ENCODE measurements at regions not wholly inside any gene's neighbourhood (a gene's known extent, or its start where the extent isn't known, plus 50 kb on each side); places are given as distances from the start of the nearest gene placed in this dataset.

DNA sequence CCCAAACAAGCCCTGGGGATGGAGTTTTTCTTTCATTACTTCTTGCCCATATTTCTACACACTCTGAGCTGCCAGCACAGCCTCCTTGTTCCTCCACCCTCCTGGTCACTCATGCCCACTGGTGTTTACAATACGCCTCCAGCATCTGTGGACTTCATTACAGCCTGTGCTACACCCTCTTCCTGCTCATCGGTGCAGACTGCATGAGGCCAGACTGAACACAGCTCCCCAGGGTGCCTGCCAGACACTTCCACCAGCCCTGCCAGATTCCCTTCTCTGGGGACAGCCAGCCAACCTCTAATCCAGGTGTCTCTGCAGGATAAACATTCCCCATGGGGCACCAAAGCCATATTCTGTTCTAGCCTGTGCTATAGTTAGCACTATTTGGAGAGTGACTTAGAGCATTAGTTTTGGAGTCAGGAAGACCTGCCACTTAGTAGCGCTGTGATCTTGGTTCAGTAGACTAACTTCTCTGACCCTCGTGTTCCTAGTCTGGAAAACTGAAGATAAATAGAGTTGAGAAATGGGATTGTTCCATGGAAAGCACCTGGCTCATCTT, 163.8 kb upstream of the KLF4 start:
- DNase-seq (ENCODE audit: low read depth, low spot score) = no peak
- TF ChIP-seq SUZ12 (IDR thresholded peaks at IDR 0.05; ENCODE audit: extremely low read depth, insufficient read depth, insufficient read length) = no peak
- TF ChIP-seq YY1 (IDR thresholded peaks at IDR 0.05; ENCODE audit: insufficient read depth, insufficient read length) = no peak
- TF ChIP-seq ZNF274 (IDR thresholded peaks at IDR 0.05; ENCODE audit: low read depth, low read length) = no peak

DNA sequence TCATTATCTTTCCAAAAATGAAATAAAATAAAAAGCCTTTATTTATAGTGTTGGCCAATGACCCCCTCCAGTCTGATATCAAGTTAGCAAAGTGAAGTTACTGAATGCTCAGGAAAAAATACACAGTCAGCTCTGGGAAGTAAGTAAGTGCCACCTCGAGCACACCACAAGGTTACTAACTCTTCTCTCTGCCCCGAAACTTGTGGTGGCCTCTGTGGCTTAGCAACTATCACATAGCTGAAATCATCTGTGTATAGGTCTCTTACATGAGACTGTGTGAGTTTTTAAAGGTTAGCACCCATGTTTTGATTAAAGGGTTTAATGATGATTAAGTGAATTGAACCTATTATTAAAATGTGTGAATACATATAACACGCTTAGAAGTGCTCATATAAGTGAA, 161.4 kb upstream of the KLF4 start:
- Histone ChIP-seq H3K36me3 (ENCODE audit: insufficient read depth, insufficient read length, low read length) (no peaks in the 10 kb centered on the region), H3K9ac (ENCODE audit: insufficient read length, low read depth) (no peak overlapping the region), H3K4me1 (ENCODE audit: insufficient read depth, insufficient read length) (peaks cover 4% of the 10 kb centered on the region), H3K9me3 (ENCODE audit: insufficient read depth, low read length) (no peaks in the 10 kb centered on the region), H3K4me3 (ENCODE audit: insufficient read length, low read depth) (no peak overlapping the region), H3K27me3 (ENCODE audit: insufficient read depth, insufficient read length) (no peaks in the 10 kb centered on the region)
- TF ChIP-seq ZNF274 (IDR thresholded peaks at IDR 0.05; ENCODE audit: low read depth, low read length) = no peak
- no peak for TF ChIP-seq YY1 (IDR thresholded peaks at IDR 0.05; ENCODE audit: insufficient read depth, insufficient read length)
- no peak for TF ChIP-seq SUZ12 (IDR thresholded peaks at IDR 0.05; ENCODE audit: extremely low read depth, insufficient read depth, insufficient read length)
- no peak for DNase-seq (ENCODE audit: low read depth, low spot score)

More for the DNA sequence above, 163.8 kb upstream of the KLF4 start:
- Histone ChIP-seq H3K9ac (ENCODE audit: insufficient read length, low read depth) (no peak overlapping the region), H3K4me1 (ENCODE audit: insufficient read depth, insufficient read length) (peaks cover 4% of the 10 kb centered on the region), H3K9me3 (ENCODE audit: insufficient read depth, low read length) (no peaks in the 10 kb centered on the region), H3K27me3 (ENCODE audit: insufficient read depth, insufficient read length) (no peaks in the 10 kb centered on the region), H3K4me3 (ENCODE audit: insufficient read length, low read depth) (no peak overlapping the region), H3K36me3 (ENCODE audit: insufficient read depth, insufficient read length, low read length) (no peaks in the 10 kb centered on the region)

DNA sequence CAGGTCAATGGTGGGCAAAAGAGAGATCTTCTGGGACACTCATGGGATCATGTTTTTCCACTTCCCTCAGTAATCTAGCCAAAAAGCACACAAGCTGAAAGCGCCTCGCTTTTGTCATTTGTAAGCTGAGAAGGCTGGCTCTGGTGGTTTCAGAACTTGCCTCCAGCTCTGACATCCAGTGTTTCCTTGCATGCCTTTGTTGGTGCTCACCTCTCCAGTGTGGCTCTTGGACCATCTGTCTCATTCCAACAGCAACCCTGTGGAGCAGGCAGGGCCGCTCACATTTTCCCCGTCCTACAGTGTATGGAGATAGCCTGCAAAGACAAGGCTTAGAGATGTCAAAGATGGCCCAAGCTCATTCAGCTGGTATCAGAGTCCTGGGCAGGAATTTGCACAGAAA, 160.8 kb upstream of the KLF4 start:
- H3K27me3 ChIP-seq (ENCODE audit: insufficient read depth, insufficient read length) = no peaks in the 10 kb centered on the region
- no peak for DNase-seq (ENCODE audit: low read depth, low spot score)
- H3K36me3 ChIP-seq (ENCODE audit: insufficient read depth, insufficient read length, low read length) = no peaks in the 10 kb centered on the region
- H3K4me3 ChIP-seq (ENCODE audit: insufficient read length, low read depth) = no peak overlapping the region
- TF ChIP-seq SUZ12 (IDR thresholded peaks at IDR 0.05; ENCODE audit: extremely low read depth, insufficient read depth, insufficient read length) (no peak), ZNF274 (IDR thresholded peaks at IDR 0.05; ENCODE audit: low read depth, low read length) (no peak), YY1 (IDR thresholded peaks at IDR 0.05; ENCODE audit: insufficient read depth, insufficient read length) (no peak)
- no peaks in the 10 kb centered on the region for H3K9me3 ChIP-seq (ENCODE audit: insufficient read depth, low read length)
- H3K4me1 ChIP-seq (ENCODE audit: insufficient read depth, insufficient read length) = peaks cover 4% of the 10 kb centered on the region
- H3K9ac ChIP-seq (ENCODE audit: insufficient read length, low read depth) = no peak overlapping the region

DNA sequence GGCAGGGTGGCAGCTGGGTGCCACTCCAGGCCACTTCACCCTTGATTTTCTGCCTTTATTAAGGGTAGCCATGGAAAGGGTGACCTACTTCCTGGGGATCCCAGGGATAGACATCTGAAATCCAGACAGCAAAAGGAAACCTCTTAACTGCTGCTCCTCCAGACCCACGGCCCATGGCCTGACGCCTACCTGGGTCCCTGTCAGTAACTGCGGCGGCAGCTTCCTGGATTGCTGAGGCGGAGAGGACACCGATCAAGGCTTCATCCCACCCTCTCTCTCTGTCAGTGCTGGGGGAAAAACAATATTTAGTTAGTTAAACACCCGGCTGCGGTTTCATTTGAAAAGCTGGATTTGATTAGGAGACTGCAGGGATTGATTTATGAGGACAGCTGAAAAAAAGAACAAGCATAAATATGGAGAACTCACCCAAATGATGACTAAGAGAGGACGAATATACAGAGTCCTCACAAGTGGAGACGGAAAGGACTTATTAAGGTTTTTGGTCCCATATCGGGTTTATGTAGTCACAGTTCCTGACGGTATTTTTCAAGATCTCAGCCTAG, 158.7 kb upstream of the KLF4 start:
- DNase-seq (ENCODE audit: low read depth, low spot score) = no peak
- peaks cover 3% of the 10 kb centered on the region for H3K4me1 ChIP-seq (ENCODE audit: insufficient read depth, insufficient read length)
- no peaks in the 10 kb centered on the region for H3K27me3 ChIP-seq (ENCODE audit: insufficient read depth, insufficient read length)
- no peaks in the 10 kb centered on the region for H3K36me3 ChIP-seq (ENCODE audit: insufficient read depth, insufficient read length, low read length)
- no peak overlapping the region for H3K9ac ChIP-seq (ENCODE audit: insufficient read length, low read depth)
- TF ChIP-seq ZNF274 (IDR thresholded peaks at IDR 0.05; ENCODE audit: low read depth, low read length) = no peak
- TF ChIP-seq SUZ12 (IDR thresholded peaks at IDR 0.05; ENCODE audit: extremely low read depth, insufficient read depth, insufficient read length) = no peak
- TF ChIP-seq YY1 (IDR thresholded peaks at IDR 0.05; ENCODE audit: insufficient read depth, insufficient read length) = no peak
- no peaks in the 10 kb centered on the region for H3K9me3 ChIP-seq (ENCODE audit: insufficient read depth, low read length)
- no peak overlapping the region for H3K4me3 ChIP-seq (ENCODE audit: insufficient read length, low read depth)

DNA sequence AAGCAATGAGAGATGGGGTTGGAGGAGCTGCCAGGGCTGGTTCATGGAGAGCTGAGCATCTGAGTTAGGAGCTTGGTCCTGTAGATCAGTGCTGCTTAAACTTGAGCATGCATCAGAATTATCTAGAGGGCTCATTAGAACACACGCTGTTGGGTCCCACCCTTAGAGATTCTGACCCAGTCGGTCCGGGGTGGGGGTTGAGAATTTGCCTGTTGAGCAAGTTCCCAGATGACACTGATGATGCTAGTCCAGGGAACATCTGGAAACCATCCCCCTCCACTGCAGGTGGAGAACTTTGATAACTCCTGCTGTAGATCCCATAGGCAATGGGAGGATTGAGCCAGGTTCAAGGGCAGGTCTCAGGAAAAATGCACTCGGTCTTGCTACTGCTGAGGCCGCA, 158.0 kb upstream of the KLF4 start:
- no peak overlapping the region for H3K9ac ChIP-seq (ENCODE audit: insufficient read length, low read depth)
- no peaks in the 10 kb centered on the region for H3K9me3 ChIP-seq (ENCODE audit: insufficient read depth, low read length)
- H3K4me1 ChIP-seq (ENCODE audit: insufficient read depth, insufficient read length) = no peaks in the 10 kb centered on the region
- H3K4me3 ChIP-seq (ENCODE audit: insufficient read length, low read depth) = no peak overlapping the region
- H3K27me3 ChIP-seq (ENCODE audit: insufficient read depth, insufficient read length) = no peaks in the 10 kb centered on the region
- H3K36me3 ChIP-seq (ENCODE audit: insufficient read depth, insufficient read length, low read length) = no peaks in the 10 kb centered on the region
- DNase-seq (ENCODE audit: low read depth, low spot score) = no peak
- TF ChIP-seq ZNF274 (IDR thresholded peaks at IDR 0.05; ENCODE audit: low read depth, low read length) (no peak), SUZ12 (IDR thresholded peaks at IDR 0.05; ENCODE audit: extremely low read depth, insufficient read depth, insufficient read length) (no peak), YY1 (IDR thresholded peaks at IDR 0.05; ENCODE audit: insufficient read depth, insufficient read length) (no peak)

DNA sequence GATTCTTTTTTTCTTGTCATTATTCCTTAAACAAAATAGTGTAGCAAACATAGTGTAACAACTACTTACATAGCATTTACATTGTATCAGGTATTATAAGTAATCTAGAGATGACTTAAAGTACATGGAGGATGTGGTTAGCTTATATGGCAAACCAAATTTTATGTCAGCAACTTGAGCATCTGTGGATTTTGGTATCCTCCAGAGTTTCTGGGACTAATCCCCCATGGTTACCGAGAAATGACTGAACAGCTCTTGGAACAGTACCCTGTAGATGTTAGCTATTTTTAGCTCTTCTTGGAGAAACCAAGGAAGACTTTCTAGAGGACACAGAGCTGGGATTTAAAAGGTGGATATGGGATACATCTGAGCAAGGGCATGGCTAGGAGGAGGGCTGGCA, 157.6 kb upstream of the KLF4 start:
- H3K36me3 ChIP-seq (ENCODE audit: insufficient read depth, insufficient read length, low read length) = no peaks in the 10 kb centered on the region
- H3K4me3 ChIP-seq (ENCODE audit: insufficient read length, low read depth) = no peak overlapping the region
- no peaks in the 10 kb centered on the region for H3K27me3 ChIP-seq (ENCODE audit: insufficient read depth, insufficient read length)
- no peaks in the 10 kb centered on the region for H3K4me1 ChIP-seq (ENCODE audit: insufficient read depth, insufficient read length)
- TF ChIP-seq YY1 (IDR thresholded peaks at IDR 0.05; ENCODE audit: insufficient read depth, insufficient read length) (no peak), SUZ12 (IDR thresholded peaks at IDR 0.05; ENCODE audit: extremely low read depth, insufficient read depth, insufficient read length) (no peak), ZNF274 (IDR thresholded peaks at IDR 0.05; ENCODE audit: low read depth, low read length) (no peak)
- DNase-seq (ENCODE audit: low read depth, low spot score) = no peak
- no peak overlapping the region for H3K9ac ChIP-seq (ENCODE audit: insufficient read length, low read depth)
- no peaks in the 10 kb centered on the region for H3K9me3 ChIP-seq (ENCODE audit: insufficient read depth, low read length)

DNA sequence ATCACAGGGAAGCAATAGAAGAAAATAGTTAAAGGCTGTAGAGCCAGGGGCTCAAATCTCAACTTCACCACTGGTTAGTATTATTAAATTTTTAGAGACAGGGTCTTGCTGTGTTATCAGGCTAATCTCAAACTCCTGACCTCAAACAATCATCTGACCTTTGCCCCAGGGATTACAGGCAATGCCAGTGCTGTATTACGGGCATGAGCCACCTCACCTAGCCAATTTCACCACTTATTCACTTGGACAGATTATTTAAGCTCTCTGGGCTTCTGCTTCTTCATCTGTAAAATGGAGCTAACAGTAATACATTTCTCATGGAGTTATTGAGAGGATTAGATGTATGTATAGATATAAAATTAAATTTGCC, 155.9 kb upstream of the KLF4 start:
- H3K9ac ChIP-seq (ENCODE audit: insufficient read length, low read depth) = no peak overlapping the region
- TF ChIP-seq YY1 (IDR thresholded peaks at IDR 0.05; ENCODE audit: insufficient read depth, insufficient read length) (no peak), SUZ12 (IDR thresholded peaks at IDR 0.05; ENCODE audit: extremely low read depth, insufficient read depth, insufficient read length) (no peak), ZNF274 (IDR thresholded peaks at IDR 0.05; ENCODE audit: low read depth, low read length) (no peak)
- no peaks in the 10 kb centered on the region for H3K27me3 ChIP-seq (ENCODE audit: insufficient read depth, insufficient read length)

More for the DNA sequence above, 155.9 kb upstream of the KLF4 start:
- no peaks in the 10 kb centered on the region for H3K36me3 ChIP-seq (ENCODE audit: insufficient read depth, insufficient read length, low read length)
- DNase-seq (ENCODE audit: low read depth, low spot score) = no peak
- H3K9me3 ChIP-seq (ENCODE audit: insufficient read depth, low read length) = no peaks in the 10 kb centered on the region
- H3K4me1 ChIP-seq (ENCODE audit: insufficient read depth, insufficient read length) = no peaks in the 10 kb centered on the region
- no peak overlapping the region for H3K4me3 ChIP-seq (ENCODE audit: insufficient read length, low read depth)

Data from NT2/D1 (cell line).